Ishikawa (cell line): ENCODE measurements at regions not wholly inside any gene's neighbourhood (a gene's known extent, or its start where the extent isn't known, plus 50 kb on each side); places are given as distances from the start of the nearest gene placed in this dataset.

Experiments used
- CEBPB ChIP-seq: IDR thresholded peaks from 2 replicates; pipeline ENCODE4 v1.6.1; 2012
- CREB1 ChIP-seq: IDR thresholded peaks from 2 replicates; pipeline ENCODE4 v1.6.1; 2012; ENCODE audit warnings: low read depth
- EGR1 ChIP-seq: IDR thresholded peaks from 2 replicates; pipeline ENCODE4 v1.6.1; 2012
- EP300 ChIP-seq: IDR thresholded peaks from 2 replicates; pipeline ENCODE4 v1.6.1; 2012; ENCODE audit warnings: borderline replicate concordance
- FOXM1 ChIP-seq: IDR thresholded peaks from 2 replicates; pipeline ENCODE4 v1.6.1; 2012; ENCODE audit warnings: low read depth, borderline replicate concordance
- MAX ChIP-seq: IDR thresholded peaks from 2 replicates; pipeline ENCODE4 v1.6.1; 2012
- NFIC ChIP-seq: IDR thresholded peaks from 2 replicates; pipeline ENCODE4 v1.6.1; 2012
- RAD21 ChIP-seq: IDR thresholded peaks from 2 replicates; pipeline ENCODE4 v1.6.1; 2012; ENCODE audit warnings: low read depth
- REST ChIP-seq: IDR thresholded peaks from 2 replicates; pipeline ENCODE4 v1.6.1; 2012; ENCODE audit warnings: low read depth, mild to moderate bottlenecking
- TAF1 ChIP-seq: IDR thresholded peaks from 2 replicates; pipeline ENCODE4 v1.6.1; 2012; ENCODE audit warnings: low read depth, mild to moderate bottlenecking
- TCF12 ChIP-seq: IDR thresholded peaks from 2 replicates; pipeline ENCODE4 v1.6.1; 2012; ENCODE audit warnings: low read depth
- TEAD4 ChIP-seq: IDR thresholded peaks from 2 replicates; pipeline ENCODE4 v1.6.1; 2012
- YY1 ChIP-seq: IDR thresholded peaks from 2 replicates; pipeline ENCODE4 v1.6.1; 2012; ENCODE audit warnings: low read depth
- ZBTB7A ChIP-seq: IDR thresholded peaks from 2 replicates; pipeline ENCODE4 v1.6.1; 2012; ENCODE audit warnings: low read depth

GRCh38 chr10:11685787-11686218 lies 56.4 kb upstream of the ECHDC3 start:
- TF ChIP-seq EP300 (no peak), TCF12 (no peak), RAD21 (no peak), NFIC (peak; percentile 80), TEAD4 (no peak), YY1 (no peak), REST (no peak), MAX (no peak), TAF1 (no peak), EGR1 (no peak), CEBPB (no peak), ZBTB7A (no peak), FOXM1 (no peak), CREB1 (no peak)
